Ishikawa (cell line): ENCODE measurements at regions not wholly inside any gene's neighbourhood (a gene's known extent, or its start where the extent isn't known, plus 50 kb on each side); places are given as distances from the start of the nearest gene placed in this dataset.

ENCODE experiments used
- EP300 ChIP-seq: IDR thresholded peaks from 2 replicates; pipeline ENCODE4 v1.6.1; 2012; ENCODE audit warnings: borderline replicate concordance
- RAD21 ChIP-seq: IDR thresholded peaks from 2 replicates; pipeline ENCODE4 v1.6.1; 2012; ENCODE audit warnings: low read depth
- TAF1 ChIP-seq: IDR thresholded peaks from 2 replicates; pipeline ENCODE4 v1.6.1; 2012; ENCODE audit warnings: low read depth, mild to moderate bottlenecking

- no peak for TF ChIP-seq RAD21
- TF ChIP-seq TAF1: no peak
- TF ChIP-seq EP300: no peak
Observed at GRCh38 chr7:109213081-109213480, 643.4 kb downstream of the DNAJB9 start.
